ENCODE measurements at regions not wholly inside any gene's neighbourhood (a gene's known extent, or its start where the extent isn't known, plus 50 kb on each side); places are given as distances from the start of the nearest gene placed in this dataset.

- TF ChIP-seq POLR2AphosphoS5 (IDR thresholded peaks at IDR 0.05; ENCODE audit: low read depth, low read length): no peak
- no peak for TF ChIP-seq POLR2A (IDR thresholded peaks at IDR 0.05; ENCODE audit: low read depth, low read length)
- TF ChIP-seq TAF1 (IDR thresholded peaks at IDR 0.05; ENCODE audit: borderline replicate concordance, low read depth, low read length): no peak
Measured at GRCh38 chr7:156554488-156554887, 86.1 kb upstream of the RNF32 start.

Data from GM12892 (cell line).